HG03108 (cell line): ENCODE measurements at regions not wholly inside any gene's neighbourhood (a gene's known extent, or its start where the extent isn't known, plus 50 kb on each side); places are given as distances from the start of the nearest gene placed in this dataset.

Experiments
- ATAC-seq: cut with Tn5 transposase; IDR thresholded peaks from one replicate; pipeline ENCODE4 v1.9.1; 2021; ENCODE audit warnings: moderate library complexity; ENCODE audit not compliant: unreplicated experiment

DNA sequence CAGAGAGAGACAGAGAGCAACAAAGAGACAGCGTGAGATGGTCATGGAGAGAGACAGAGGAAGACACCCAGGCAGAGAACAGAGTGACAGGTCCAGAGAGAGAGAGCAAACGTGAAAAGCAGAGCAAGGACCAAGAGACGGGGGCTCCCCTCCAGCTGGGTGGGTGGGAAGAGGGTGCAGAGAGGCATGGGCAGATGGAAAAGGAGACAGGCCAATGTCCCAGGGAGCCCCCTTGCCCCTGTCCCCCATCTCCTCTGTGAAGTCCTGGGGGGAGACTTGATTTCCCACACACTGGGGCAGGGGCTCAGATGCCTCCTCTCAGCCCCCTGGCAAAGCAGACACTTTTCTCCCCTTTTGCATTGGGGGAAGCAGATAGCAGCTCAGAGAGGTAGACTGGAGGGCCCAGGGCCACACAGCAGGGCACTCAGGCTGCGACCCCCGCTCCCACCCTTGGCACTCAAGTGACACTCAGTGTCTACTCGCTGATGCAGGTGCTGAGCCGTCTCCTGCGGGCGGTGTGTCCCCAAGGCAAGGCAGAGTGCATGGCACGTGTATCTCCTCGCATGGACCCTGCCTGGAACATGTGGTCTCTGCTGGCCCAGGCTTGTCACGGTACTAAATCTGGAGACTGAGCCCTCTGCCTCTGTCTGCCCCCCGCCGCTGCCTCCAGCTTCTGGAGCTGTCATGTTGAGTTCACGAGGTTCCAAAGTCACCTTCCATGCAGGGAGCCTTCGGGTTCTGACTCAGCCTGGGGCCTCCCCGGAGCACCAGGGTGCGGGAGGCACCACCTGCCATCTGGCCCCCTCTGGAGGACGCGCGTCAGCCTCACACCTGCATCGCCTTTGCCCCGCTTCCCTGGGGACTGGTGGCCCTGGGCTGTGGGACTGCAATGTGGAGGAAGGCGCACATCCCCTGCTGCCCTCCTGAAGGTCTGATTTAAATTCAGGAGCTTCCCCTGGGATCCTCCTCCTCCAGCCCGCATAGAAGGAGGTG, 215.9 kb upstream of the GSE1 start:
- ATAC-seq, result no peak

DNA sequence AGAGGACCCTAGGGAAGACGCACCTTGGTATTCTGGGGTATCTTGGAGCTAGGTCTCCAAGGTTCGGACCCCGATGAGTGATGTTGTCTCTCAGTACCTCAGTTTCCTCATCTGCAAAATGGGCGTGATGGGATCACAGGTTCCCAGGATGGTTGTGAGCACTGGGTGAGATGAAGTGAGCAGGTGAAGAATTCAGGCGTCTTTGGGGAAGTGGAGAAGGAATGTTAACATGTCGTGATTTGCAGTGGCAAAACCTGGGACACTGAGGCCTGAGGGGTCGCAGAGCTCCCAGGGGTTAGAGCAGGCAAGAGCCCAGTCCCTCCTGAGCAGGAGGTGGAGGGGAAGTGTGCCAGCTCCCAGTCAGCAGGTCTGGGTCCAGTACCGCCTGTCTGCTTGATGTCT, 215.1 kb upstream of the GSE1 start:
- no peak for ATAC-seq

DNA sequence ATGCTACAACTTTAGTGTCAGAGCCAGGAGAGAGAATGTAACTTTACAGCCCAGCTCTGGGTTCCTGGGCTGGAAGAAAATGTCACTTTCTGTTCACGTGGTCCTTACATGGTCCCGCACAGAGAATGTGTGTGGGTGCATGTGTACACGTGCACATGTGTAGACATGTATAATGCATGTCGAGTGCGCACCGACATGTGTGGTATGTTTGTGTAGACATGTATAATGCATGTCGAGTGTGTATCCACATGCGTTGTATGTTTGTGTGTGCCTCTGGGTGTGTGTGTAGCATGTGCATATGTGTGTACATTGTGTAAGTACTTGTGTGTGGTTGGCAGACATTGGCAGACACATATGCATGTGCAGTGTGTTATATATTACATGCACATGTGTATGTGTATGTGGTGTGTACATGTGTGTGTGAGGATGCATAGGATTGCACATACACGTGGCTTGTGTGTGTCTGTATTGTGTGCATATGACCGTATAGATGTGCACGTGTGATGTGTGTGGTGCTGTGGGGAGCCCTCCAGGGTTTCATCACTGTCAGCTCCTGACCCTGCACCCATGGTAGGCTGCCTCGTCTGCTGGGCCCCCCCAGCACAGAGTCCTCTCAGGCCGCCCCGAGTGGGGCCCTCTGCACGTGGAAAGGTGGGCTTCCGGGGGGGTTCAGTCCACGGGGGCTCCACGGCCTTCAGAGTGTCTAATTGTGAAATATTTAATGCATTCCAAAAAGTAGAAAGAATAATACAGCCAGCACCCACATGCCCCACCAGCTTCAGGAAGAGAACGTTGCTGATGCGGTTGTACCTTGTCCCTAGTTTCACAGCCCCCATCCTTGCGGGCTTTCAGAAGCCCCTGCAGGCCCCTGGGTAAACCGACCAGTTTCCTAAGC, 214.2 kb upstream of the GSE1 start:
- no peak for ATAC-seq

DNA sequence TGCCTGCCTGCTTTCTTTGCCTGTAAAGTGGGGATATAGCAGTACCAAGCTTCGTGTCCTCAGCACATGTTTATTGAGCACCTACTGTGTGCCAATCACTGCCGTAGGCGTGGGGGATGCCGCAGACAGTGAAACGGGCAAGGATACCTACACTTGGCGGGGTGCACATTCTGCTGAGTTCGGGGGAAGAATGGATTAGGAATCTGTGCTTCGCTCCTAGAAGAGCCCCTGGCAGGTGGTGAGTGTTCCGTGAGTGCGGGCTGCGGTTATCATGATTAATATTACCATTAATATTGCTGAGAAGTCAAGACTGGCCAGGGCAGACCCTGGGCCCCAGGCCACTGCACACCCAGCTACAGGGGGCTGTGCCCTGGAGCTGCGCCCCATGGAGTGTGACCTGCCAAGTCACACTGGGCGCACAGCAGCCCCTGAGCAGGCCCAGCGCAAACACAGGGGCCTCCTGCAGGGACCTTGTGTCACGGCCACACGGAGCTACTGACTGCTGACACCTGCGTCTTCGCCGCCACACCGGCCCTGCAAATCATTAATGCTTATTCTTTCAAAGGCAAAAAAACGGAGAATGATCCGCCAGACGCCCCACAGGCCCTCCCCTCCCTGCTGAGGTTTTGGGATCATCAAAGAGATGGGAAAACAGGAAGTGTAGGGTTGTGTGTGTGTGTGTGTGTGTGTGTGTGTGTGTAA, 213.4 kb upstream of the GSE1 start:
- no peak for ATAC-seq

DNA sequence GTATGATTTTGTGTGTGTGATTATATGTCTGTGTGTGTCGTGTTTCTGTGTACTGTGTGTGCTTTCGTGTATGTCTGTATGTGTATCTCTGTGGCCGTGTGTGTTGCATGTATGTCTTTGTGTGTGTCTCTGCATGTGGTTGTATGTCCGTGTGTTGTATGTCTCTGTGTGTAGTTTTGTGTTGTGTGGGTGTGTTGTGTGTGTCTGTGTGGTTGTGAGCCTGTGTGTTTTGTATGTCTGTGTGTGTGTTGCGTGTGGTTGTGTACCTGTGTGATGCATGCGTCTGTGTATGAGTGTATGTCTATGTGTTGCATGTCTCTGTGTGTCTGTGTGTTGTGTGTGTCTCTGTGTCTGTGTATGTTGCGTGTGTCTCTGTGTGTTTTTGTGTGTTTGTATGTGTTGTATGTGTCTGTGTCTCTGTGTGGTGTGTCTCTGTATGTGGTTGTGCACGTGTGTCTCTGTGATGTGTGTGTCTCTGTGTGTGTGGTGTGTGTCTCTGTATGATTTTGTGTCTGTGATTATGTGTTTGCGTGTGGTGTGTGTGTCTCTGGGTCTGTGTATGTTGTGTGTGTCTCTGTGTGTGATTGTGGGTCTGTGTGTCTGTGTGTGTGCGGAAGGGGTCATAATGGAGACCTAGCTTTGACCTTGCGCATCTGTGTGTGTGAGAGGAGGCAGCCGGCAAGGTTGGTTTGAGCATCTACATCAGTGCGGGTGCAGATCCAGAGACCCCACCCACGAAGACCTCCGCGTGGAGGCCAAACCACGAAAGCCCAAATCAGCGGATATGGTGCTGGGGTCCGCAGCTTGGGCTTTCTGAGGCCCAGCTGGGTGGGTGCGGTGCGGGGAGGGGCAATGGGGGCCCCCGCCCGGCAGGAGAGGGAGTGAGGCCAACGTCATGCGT, 212.6 kb upstream of the GSE1 start:
- no peak for ATAC-seq

DNA sequence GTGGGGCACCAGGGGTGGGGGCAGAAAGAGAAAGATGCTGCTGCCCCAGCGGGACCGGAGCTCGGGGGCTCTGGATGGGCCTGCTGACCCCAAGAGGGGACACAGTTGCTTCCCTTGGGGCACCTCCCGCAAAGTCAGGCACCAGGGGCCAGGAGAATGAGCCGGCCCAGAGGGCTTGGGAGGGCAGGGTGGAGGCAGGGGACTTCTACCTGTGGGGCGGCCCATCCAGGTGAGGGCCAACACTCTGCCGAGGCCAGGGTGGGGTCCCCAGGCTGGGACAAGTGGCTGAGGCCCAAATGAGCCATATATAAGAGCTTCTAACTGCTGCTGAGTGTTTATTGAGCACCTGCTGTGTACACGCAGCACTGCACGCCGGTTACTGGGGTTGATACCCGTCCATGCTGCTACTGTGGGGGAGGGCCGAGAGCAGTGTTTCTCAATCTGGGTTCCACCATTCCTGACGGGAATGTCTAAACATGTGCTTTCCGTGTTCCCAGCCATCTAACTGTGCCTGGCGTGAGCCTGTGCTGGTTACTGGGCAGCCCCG, 211.7 kb upstream of the GSE1 start:
- ATAC-seq, result no peak

DNA sequence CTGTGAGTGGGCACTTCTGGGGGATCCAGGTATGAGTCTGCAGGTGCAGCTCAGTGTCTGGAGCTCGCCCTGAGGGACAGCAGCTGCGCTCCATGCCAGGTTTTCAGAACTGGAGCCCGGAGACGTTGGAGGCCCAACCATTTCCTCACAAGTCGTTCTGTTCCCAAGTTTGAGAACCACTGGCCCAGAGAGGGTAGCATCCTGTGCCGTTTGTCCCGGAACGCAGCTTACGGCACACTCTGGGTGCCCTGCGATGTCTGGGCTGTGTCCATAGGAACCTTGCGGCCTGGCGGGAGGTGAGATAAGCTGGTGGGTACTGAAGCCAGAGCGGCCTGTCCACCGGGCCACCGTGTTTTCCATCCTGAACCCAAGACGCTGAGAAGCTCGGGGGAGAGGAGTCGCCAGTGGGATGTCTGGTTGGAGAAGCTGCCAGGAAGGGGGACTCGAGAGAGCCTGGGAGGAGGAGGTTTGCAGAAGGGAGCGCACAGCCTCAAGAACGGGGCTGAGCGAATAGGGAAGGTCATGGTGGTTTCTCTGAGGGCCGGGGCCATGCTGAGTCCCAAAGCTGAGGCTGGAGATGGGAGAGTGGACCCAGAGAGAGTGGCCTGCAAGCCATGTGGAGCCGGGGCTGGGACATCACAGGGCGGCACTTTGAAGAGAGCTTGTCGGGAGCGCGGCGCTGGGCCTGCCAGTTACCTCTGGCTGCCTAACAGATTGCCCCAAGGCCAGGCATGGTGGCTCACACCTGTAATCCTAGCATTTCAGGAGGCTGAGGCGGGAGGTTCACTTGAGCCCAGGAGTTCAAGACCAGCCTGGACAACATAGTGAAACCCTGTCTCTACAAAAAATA, 211.0 kb upstream of the GSE1 start:
- ATAC-seq, result no peak

DNA sequence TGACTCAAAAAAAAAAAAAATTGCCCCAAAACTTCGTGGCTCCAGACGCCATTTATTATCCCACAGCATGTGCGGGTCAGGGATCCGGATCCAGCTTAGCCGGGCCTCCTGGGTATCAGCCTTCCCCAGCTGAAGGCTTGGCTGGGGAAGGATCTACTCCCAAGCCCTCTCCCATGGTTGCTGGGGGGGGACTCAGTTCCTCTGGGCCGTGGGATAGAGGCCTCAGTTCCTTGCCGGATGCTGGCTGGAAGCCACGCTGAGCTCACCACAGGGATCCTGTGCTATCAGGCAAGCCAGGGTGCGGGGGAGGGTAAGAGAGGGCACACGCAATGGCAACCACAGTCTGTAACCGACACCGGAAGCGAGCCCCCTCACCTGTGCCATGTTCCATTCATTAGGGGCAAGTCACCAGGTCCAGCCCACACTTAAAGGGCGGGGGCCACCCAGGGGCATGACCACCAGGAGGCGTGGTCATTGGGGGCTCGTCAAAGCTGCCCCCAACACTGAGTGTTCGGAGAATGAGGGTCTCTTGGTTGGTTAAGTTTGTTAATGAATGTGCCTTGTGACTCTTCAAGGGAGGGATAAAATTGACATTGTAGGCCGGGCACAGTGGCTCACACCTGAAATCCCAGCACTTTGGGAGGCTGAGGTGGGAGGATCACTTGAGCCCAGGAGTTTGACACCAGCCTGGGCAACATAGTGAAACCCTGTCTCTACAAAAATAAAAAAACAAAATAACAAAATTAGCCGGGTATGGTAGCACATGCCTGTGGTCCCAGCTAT, 210.0 kb upstream of the GSE1 start:
- no peak for ATAC-seq

DNA sequence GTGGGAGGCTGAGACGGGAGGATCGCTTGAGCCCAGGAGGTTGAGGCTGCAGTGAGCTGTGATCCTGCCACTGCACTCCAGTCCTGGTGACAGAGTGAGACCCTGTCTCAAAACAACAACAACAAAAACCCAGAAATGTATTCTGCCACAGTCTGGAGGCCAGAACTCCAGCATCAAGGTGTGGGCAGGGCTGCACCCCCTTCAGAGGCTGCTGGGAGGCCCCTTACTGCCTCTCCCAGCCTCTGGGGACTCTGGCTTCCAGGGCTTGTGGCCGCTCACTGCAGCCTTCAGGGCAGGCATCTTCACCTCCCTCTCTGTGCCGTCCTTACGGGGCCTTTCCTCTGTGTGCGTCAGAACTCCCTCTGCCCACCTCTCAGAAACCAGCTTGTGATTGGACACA, 209.4 kb upstream of the GSE1 start:
- no peak for ATAC-seq

DNA sequence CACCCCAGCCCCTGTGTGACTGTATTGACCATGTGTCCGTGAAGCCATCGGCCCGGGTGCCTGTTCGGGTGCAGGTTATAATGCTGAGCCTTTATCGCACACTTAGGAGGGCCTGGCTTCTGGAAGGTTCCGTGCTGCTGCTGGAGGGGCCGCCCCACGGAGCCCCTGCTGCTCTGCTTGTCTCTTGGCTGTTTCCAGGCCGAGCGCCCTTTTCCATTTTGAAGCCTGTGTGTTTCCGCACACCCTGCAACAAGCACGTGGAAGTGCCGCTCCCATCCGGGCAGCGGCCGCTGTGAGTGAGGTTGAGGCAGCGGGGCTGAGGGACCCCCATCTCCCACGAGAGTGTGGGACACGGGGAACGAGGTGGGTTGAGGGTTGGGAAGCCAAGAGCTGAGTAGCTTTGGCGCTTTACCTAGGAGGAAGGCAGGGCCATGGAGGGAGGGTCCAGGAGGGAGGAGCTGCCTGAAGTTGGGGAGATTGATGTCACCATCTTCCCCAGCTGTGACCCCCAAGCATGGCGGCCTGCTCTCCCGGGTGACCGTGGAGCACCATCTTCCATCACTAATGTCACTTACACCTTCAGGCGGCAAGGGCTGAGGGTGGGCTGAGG, 200.1 kb upstream of the GSE1 start:
- ATAC-seq, result no peak

DNA sequence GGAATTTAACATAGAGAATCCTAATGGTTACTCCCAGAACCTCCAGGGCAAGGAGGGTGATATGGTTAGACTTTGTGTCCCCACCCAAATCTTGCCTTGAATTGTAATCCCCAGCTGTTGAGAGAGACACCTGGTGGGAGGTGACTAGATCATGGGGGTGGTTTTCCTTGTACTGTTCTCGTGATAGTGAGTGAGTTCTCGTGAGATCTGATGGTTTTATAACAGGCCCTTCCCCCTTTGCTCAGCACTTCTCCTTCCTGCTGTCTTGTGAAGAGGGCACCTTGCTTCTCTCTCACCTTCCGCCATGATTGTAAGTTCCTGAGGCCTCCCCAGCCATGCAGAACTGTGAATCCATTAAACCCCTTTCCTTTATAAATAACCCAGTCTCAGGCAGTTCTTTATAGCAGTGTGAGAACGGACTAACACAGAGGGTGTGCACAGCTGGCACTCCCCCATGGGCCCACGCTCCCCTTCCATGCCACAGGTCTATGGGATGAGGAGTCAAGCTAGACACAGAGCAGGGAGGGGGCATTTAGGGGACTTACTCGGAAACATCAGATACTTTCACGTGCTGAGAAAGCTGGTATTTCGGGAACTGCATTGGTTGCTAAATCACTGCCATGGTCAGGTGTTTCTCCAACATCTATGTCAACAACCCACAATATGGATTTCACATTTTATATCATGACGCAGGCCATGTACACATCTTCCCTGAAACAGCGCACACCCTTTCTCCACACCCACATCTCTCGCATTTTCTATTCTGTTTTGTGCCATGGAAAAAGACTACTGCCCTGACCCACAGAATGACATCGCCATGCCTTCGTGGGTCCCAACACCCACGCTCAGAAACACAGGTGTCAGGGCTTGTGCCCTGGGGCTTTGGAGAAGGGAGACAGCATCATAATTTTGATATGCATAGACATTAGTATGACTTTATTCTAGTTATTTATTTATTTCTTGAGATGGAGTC, 199.1 kb upstream of the GSE1 start:
- ATAC-seq, result no peak

DNA sequence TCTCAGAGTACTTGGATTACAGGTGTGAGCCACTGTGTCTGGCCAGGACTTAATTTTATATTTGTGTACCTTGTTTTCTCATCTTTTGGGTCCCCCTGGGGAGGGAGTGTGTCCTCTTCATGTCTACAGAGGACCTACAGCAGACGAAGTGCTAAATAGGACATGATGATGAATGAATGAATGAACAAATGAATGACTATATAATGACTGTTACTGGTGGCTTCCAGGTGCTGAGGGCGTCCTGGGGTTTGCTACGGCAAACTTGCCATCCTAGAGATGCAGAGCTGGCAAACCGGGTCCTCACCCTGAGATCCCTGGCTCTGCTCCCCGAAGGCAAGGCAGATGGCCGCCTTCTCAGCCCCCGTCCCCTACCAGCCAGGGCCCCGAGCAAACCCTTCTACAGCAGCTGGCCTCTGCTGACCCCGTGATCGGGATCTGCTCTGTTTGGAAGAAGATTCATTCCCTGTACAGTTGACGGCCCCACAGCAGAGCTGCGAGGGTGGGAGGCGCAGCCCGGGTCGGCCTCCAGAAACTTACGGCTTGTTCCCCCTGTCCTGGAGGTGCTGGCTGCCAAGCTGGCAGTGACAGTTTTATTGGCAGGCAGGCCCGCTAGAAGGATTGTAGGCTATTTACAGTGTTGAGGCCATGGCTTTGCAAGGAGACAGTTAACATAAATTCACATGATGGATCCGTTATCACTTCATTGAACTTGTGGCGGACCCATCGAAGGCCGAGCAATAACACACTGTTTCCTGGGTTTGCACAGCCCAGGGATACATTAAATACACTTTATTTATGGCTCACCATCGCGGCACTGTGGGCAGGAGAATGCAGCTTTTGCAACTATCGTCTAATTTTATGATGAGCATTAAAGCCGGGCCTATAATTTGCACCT, 197.7 kb upstream of the GSE1 start:
- no peak for ATAC-seq

DNA sequence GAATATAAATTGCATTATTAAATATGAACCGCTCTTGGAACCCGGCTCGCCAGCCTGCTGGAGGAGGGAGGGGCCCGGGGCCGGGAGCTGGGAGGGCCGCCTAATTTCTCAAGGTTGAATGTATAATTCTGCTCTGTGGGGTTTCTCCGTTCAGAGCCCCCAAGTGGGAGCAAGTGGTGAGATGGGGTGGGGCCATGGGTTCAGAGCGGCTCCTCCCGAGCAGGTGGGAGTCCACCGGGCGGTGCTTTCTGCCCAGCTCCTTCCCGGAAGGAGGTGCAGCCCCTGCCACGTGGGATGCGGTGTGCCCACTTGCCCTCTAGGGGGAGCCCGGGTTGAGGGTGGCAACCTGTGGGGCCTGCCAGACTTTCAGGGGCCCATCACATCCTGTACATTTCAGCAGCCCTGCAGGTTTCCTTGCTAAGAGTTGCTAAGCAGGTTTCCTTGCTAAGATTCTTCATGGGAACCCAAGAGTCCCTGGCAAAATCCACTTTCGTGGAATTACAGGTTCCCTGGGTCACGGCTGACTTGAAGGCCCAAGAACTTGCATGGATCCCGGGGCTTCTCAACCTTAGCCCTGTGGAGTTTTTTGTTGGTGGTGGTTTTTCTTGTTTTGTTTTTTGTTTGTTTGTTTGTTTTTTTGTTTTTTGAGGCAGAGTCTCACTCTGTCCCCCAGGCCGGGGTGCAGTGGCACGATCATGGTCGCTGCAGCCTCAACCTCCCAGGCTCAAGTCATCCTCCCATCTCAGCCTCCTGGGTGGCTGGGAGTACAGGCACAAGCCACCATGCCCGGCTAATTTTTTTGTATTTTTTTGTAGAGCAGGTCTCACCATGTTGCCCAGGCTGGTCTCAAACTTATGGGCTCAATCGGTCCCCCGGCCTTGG, 196.7 kb upstream of the GSE1 start:
- no peak for ATAC-seq

DNA sequence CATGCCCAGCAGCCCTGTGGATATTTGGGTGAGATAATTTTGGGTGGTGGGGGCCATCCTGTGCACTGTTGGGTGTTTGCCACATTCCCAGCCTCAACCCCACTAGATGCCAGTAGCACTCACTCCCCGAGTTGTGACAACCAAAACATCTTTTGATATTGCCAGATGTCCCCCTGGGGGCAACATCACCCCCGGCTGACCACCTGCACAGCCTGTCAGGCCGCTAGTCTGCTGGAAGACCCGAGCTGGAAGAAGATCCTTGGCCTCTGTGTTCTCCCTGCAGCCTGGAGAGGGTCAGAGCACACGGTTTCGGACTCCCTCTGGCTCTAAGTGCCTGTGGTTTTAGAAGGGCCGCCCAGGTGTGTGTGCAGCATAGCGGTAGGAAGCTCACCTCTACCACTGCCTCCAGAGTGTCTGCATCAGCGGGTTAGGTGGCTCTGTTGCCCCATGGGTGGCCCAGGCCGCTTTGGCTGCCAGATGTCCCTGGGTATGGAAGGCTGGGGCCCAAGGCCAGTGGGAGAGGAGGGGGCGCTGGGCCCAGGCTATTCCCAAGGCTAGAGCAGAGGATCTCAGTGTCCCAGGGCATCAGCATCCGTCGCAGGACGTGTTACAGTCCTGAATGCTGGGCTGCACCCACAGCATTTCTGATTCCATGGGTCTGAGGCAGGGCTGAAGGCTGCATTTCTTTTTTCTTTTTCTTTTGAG, 195.8 kb upstream of the GSE1 start:
- no peak for ATAC-seq
